ENCODE measurements at regions not wholly inside any gene's neighbourhood (a gene's known extent, or its start where the extent isn't known, plus 50 kb on each side); places are given as distances from the start of the nearest gene placed in this dataset.

DNA sequence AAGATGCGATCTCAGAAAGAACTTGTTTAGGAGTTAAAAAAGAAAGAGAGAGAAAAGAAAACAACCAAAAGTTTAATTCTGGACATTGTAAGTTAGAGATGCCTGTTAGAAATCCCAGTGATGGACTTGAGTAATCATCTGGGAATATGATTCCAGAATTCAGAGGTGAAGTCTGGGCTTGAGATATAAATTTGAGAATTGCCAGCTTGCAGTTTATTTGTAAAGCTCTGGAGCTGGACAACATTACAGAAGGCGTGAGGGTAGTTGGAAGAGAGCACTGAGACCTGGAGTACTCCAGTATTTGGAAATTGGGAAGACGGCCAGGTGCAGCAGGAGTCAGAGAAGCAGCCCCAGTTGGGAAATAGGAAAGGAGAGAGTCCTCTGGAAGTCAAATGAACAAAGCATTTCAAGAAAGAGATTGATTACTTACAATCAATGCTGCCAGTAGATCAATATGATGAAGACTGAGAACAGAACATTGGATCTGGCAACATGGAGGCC, 128.8 kb upstream of the ARHGAP28 start:
- H3K9me3 ChIP-seq (ENCODE audit: severe bottlenecking), result no peaks in the 10 kb centered on the region
- TF ChIP-seq, protein P1, sequence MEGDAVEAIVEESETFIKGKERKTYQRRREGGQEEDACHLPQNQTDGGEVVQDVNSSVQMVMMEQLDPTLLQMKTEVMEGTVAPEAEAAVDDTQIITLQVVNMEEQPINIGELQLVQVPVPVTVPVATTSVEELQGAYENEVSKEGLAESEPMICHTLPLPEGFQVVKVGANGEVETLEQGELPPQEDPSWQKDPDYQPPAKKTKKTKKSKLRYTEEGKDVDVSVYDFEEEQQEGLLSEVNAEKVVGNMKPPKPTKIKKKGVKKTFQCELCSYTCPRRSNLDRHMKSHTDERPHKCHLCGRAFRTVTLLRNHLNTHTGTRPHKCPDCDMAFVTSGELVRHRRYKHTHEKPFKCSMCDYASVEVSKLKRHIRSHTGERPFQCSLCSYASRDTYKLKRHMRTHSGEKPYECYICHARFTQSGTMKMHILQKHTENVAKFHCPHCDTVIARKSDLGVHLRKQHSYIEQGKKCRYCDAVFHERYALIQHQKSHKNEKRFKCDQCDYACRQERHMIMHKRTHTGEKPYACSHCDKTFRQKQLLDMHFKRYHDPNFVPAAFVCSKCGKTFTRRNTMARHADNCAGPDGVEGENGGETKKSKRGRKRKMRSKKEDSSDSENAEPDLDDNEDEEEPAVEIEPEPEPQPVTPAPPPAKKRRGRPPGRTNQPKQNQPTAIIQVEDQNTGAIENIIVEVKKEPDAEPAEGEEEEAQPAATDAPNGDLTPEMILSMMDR (IDR thresholded peaks at IDR 0.05; ENCODE audit: low read depth, low read length), result no peak
- no peak for DNase-seq

DNA sequence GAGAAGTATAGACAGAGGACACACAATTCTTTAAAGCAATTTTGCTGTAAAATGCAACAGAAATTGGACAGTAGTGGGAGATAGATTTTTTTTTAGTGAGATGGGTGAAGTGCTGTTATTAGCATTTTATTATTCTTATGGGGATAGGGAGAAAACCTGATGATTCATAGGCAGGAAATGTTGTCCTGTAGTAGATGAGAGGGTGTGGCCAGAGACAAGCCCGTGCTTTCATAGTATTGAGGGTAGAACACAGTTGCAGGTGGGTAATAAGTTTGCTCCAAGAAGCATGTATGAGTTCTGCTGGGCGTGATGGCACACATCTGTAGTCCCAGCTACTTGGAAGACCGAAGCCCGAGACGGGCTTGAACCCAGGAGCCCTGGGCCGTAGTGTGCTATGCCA, 128.3 kb upstream of the ARHGAP28 start:
- Histone ChIP-seq H3K9me3 (ENCODE audit: severe bottlenecking) (no peaks in the 10 kb centered on the region), H3K4me3 (ENCODE audit: low read depth, low read length) (no peak overlapping the region), H3K36me3 (no peaks in the 10 kb centered on the region), H3K27me3 (ENCODE audit: insufficient read depth, low read depth, severe bottlenecking) (no peaks in the 10 kb centered on the region), H3K27ac (no peak overlapping the region)
- TF ChIP-seq, protein P1 (IDR thresholded peaks at IDR 0.05; ENCODE audit: low read depth, low read length), result no peak
- no peak for DNase-seq

More for the DNA sequence above, 128.8 kb upstream of the ARHGAP28 start:
- Histone ChIP-seq H3K27ac (no peak overlapping the region), H3K4me3 (ENCODE audit: low read depth, low read length) (no peak overlapping the region), H3K27me3 (ENCODE audit: insufficient read depth, low read depth, severe bottlenecking) (no peaks in the 10 kb centered on the region), H3K36me3 (no peaks in the 10 kb centered on the region)

DNA sequence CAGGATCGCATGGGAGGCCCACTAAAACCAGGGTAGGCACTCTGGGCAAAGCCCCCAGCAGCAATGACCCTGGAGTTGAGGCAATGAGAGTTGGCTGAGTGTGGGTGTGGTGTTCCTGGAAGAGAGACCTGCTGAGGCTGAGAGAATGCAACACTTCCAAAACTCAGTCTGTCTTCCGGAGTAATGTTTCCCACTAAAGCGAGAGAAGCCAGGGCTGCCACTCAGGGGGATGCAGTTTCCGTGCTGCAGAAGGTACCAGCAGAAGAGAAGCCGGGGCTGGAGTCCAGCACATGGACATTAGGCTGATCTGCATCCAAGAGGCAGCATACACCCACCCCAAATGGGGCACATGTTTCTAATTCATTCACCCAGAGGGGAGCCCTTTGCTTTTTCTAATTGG, 127.2 kb upstream of the ARHGAP28 start:
- DNase-seq, result no peak
- Histone ChIP-seq H3K27me3 (ENCODE audit: insufficient read depth, low read depth, severe bottlenecking) (no peaks in the 10 kb centered on the region), H3K36me3 (no peaks in the 10 kb centered on the region), H3K4me3 (ENCODE audit: low read depth, low read length) (no peak overlapping the region), H3K9me3 (ENCODE audit: severe bottlenecking) (no peaks in the 10 kb centered on the region), H3K27ac (no peak overlapping the region)
- TF ChIP-seq, protein P1 (IDR thresholded peaks at IDR 0.05; ENCODE audit: low read depth, low read length), result no peak

DNA sequence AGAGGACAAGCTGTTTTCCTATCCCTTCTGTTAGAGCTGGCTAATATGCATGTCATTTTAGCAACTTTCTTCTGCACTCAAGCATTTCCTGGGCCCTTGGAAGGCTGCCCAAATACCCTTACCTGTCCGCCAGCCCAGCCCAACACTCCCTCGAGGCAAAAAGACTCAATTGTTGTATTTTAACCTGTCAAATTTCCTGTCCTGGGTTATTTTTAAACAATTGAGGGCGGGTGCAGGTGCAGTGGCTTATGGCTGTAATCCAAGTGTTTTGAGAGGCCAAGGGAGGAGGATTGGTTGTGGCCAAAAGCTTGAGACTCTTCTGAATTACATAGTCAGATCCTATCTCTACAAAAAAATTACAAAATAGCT, 125.0 kb upstream of the ARHGAP28 start:
- Histone ChIP-seq H3K36me3 (no peaks in the 10 kb centered on the region), H3K9me3 (ENCODE audit: severe bottlenecking) (no peaks in the 10 kb centered on the region), H3K4me3 (ENCODE audit: low read depth, low read length) (no peak overlapping the region), H3K27me3 (ENCODE audit: insufficient read depth, low read depth, severe bottlenecking) (no peaks in the 10 kb centered on the region), H3K27ac (no peak overlapping the region)
- TF ChIP-seq, protein P1 (IDR thresholded peaks at IDR 0.05; ENCODE audit: low read depth, low read length), result no peak
- no peak for DNase-seq

DNA sequence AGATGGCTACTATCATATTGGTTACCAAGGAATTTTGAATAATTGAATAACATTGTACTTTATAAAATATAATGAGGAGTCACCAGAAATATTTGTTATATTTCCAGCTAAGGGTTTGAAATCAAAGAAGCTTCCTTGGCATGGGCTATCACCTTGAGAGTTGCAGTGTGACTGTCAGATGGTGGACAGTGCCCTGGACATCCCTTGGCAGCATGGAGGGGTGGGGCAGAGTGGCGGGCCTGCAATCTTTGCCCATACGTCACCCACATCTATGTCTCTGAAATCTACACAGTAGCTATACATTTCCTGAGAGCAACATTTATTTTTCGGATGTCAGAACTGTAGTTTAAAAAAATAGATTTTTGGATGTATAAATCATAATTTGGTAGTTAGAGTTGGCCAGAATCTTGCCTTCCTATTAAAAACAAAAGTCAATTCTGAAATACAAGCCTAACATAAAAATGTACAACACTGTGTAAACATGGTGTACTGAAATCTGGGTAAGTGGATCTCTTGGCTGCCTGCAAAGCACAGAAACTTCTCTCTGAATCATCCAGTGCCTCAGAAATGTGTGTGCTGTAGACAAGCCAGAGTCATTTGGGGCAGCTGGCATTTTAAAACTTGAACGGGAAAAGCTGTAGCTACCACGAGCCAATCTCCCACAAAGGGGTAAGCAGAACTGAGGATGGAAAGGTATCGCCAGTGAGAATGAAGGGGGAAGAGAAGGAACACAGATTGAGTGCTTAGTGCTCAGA, 124.2 kb upstream of the ARHGAP28 start:
- H3K36me3 ChIP-seq, result no peaks in the 10 kb centered on the region
- no peak overlapping the region for H3K4me3 ChIP-seq (ENCODE audit: low read depth, low read length)
- H3K27me3 ChIP-seq (ENCODE audit: insufficient read depth, low read depth, severe bottlenecking), result no peaks in the 10 kb centered on the region
- H3K9me3 ChIP-seq (ENCODE audit: severe bottlenecking), result no peaks in the 10 kb centered on the region
- no peak overlapping the region for H3K27ac ChIP-seq
- TF ChIP-seq, protein P1 (IDR thresholded peaks at IDR 0.05; ENCODE audit: low read depth, low read length), result no peak
- no peak for DNase-seq
